Gastrocnemius medialis (tissue), 4 donors: ENCODE measurements at regions not wholly inside any gene's neighbourhood (a gene's known extent, or its start where the extent isn't known, plus 50 kb on each side); places are given as distances from the start of the nearest gene placed in this dataset.

Experiments used
- CTCF ChIP-seq, 5 experiments: fragments of 450-650 bp in 3 of 5; fragments of 200-600 bp in 2 of 5; sonication (generic) in 2 of 5; IDR thresholded peaks in 4 of 5; conservative IDR thresholded peaks in 1 of 5; 1 replicate in 4 of 5; 2 replicates in 1 of 5; pipeline ENCODE4 v1.5.1; 2016 to 2019; ENCODE audit warnings: antibody characterized with exemption in 5 of 5, mild to moderate bottlenecking in 3 of 5, moderate library complexity in 3 of 5
- POLR2A ChIP-seq, 2 donors: fragments of 450-650 bp; IDR thresholded peaks; one replicate each; pipeline ENCODE4 v1.6.1; 2017; ENCODE audit warnings: antibody characterized with exemption in 2 of 2, mild to moderate bottlenecking in 2 of 2, moderate library complexity in 2 of 2

GRCh38 chrX:112247714-112248113 lies 165.1 kb upstream of the TRPC5 start:
- TF ChIP-seq CTCF (IDR thresholded peaks at IDR 0.05 in 4 of 5, conservative IDR thresholded peaks at IDR 0.05 in 1 of 5) (no peak), POLR2A (IDR thresholded peaks at IDR 0.05) (no peak)
